Cardiac fibroblast (primary cell): ENCODE measurements at regions not wholly inside any gene's neighbourhood (a gene's known extent, or its start where the extent isn't known, plus 50 kb on each side); places are given as distances from the start of the nearest gene placed in this dataset.

Source experiments
- DNase-seq, 2 donors: peaks; one replicate each; pipeline versions ENCODE4 v3.0.0 to v3.0.0-alpha.2; 2010; ENCODE audit warnings: low read depth in 2 of 2
- H3K4me3 ChIP-seq, 2 donors: replicated peaks in 1 of 2; 1 replicate in 1 of 2; 2 replicates in 1 of 2; pipeline ENCODE4 v1.5.1; 2011; ENCODE audit warnings: low read depth in 2 of 2, low read length in 2 of 2, mild to moderate bottlenecking in 2 of 2, moderate library complexity in 1 of 2
- TF ChIP-seq, protein P1 (sequence below): IDR thresholded peaks from one replicate; pipeline ENCODE4 v1.5.1; 2011; ENCODE audit warnings: low read depth, mild to moderate bottlenecking, low read length, inconsistent platforms

DNA sequence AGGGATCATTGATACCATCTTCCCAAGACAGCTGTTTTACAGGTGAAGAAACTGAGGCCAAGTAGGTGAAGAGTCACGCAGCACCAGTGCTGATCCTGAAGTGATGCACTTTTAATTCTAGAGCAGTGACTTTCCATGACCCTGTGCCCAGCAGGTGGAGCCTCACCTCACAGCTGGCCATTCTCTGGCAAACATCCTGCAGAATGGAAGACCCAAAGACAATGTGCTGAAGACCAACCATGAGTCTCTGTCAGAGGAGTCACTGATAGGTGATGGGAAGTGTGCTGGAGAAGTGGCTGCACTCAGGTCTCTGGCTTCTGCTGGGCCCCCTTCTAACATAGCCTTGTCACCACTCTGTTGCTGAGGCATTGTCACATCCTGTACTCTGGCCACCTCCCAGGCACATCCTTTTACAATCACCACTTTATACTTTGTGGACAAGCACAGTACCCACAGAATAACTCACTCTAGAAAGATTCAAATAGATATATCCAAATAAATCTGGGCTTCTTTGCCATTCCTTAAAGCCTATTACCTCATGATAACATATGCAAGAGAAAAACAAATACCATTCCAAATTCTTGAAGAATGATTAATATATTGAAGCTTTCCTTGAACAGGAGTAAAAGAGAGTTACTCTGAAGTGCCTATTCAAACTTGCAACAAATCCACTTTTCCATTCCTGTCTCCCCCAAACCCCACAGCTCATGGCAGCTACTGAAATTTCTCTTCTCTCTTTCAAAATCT lies 64.1 kb upstream of the SCOC start:
- peak in 1 of 2 donors; percentile 58 for DNase-seq
- H3K4me3 ChIP-seq: no peak overlapping the region
- TF ChIP-seq, protein P1, sequence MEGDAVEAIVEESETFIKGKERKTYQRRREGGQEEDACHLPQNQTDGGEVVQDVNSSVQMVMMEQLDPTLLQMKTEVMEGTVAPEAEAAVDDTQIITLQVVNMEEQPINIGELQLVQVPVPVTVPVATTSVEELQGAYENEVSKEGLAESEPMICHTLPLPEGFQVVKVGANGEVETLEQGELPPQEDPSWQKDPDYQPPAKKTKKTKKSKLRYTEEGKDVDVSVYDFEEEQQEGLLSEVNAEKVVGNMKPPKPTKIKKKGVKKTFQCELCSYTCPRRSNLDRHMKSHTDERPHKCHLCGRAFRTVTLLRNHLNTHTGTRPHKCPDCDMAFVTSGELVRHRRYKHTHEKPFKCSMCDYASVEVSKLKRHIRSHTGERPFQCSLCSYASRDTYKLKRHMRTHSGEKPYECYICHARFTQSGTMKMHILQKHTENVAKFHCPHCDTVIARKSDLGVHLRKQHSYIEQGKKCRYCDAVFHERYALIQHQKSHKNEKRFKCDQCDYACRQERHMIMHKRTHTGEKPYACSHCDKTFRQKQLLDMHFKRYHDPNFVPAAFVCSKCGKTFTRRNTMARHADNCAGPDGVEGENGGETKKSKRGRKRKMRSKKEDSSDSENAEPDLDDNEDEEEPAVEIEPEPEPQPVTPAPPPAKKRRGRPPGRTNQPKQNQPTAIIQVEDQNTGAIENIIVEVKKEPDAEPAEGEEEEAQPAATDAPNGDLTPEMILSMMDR: no peak

DNA sequence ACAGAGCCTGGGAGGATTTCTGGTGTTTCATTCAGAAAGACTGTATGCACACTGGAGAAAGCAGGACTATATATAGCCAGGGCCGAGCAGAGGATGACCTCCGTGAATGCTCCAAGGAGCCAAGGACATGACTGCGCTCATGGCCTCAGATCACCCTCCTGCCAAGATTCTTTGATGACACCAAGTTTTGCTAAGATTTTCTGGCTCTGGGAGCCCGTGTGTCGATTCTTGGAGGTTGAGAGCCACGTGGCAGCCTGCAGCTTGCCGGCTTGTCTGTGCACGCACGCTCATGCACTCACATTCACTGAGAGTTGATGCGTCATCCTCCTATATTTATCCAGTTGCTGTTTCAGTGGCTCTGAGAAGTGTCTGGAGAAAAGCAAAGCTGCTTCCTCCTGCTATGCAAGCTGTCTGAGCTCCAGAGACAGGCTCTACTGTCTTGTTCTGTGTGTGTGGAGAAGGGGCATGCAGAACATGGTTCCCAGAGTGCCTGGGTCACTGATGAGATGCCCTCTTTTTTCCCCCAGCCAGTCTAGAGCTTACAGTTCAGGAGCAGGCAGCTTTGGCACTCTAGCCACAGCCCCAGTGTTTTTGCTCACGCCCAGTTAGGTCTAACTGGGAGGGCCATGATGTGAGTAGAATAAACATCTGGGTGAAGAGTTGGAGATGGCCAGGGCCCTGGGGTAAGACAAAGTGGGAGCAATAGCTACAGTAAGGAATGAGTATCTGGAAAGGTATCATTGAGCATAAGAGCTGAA lies 64.9 kb upstream of the SCOC start:
- TF ChIP-seq, protein P1: no peak
- DNase-seq: peak; percentile 80 to 95
- no peak overlapping the region for H3K4me3 ChIP-seq

DNA sequence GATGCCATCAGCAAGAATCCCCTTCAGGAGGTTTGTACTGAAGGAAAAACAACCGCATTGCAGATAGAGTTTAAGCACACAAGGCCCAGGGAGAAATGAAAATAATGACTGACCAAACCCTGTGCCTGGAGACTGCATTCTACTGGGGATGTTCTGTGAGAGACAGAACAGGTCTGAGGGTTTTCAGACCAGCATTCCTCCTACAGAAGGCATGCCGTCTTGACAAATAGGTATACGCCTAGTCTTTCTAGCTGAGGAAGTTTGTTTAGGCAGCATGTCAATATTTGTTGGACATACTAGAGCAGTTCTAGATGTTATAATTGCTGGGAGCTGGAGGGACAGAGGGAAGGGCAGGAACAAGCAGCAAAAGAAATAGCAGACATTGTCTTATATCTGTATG lies 68.4 kb upstream of the SCOC start:
- DNase-seq: peak in 1 of 2 donors; percentile 19
- no peak overlapping the region for H3K4me3 ChIP-seq
- TF ChIP-seq, protein P1: no peak

DNA sequence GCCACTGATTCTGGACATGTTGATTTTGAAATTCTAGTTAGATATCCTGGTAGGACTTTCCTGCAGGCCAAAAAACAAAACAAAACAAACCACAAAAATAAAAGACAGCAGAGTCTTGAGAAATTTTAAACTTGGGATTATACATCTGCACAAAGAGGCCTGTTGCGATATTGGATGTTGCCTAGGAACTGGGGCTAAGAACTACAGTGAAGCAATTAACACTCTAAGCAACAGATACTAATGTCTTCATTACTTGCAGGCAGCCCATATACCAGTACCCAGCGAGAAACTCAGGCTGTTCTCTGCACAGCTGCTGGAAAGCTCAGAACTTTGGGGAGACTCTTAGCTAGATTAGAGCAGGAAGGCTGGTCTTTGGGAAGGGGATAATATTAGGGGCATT lies 69.1 kb upstream of the SCOC start:
- DNase-seq: no peak
- TF ChIP-seq, protein P1: no peak
- no peak overlapping the region for H3K4me3 ChIP-seq

DNA sequence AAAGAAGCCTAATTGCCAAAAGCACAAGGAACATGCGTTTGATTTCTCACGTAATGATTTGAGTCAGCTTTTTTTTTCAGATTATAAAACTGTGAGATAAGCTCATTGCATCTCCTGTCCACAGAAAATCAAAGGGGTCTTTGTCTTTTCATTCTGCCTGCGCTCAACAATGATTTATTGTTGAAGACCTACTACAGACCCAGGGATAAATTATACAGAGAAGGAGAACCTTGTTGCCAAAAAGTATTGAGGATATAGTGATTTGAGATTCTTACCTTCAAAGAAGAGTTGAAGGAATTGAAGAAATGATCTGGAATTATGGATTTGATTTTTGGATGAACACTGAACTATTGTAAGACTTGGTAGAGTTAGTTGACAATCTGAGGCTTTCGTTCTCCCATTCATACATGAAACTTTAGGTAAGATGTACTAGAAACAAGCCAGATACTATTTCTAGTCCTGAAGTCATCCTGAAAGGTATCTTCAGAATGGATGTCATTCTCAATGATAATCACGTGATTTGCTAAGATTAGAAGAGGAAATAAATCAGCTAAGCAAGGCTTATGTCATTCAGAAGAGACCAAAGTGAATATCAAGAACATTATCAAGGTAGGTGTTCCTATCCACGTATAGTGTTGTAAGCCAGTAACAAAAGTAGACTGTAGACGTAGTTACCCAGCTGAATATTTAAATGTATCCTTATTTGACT lies 71.1 kb upstream of the SCOC start:
- no peak overlapping the region for H3K4me3 ChIP-seq
- DNase-seq: no peak
- TF ChIP-seq, protein P1: no peak

DNA sequence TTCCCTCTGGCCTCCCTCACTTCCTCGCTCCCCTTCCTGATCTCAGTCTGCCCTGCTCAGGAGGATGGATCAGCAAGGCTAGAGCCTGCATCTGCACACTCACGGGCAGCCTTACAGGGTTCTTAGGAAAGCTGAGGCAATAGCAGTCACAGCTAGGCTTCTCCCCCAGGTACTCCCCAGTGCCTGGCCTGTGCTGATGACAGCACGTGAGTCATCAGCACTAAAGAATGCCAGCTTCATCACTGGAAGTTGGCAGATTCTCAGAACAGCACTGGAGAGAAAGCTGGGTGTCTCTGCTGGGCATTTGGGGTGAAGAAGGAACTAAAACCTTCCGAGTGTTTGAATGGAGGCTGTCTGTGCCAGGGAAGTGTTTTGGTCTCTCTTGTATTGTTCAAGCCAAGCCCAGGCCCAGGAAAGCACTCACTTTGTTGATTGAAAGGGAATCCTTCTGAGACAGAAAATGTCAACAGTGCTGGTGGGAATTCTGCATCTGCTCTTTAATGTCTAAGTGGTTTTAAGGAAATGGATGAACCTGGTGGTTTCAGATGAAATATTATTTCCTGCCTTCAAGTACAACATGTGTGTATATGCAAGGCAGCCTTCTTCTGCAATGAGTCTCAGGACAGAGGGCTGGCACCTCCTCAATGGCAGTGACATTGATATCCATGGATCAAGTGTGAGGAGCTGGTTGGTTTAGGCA lies 73.0 kb upstream of the SCOC start:
- DNase-seq: peak; percentile 57 to 72
- TF ChIP-seq, protein P1: no peak
- H3K4me3 ChIP-seq: no peak overlapping the region
